Stomach (tissue), 4 donors: ENCODE measurements at regions not wholly inside any gene's neighbourhood (a gene's known extent, or its start where the extent isn't known, plus 50 kb on each side); places are given as distances from the start of the nearest gene placed in this dataset.

ENCODE experiments used
- POLR2A ChIP-seq, 4 donors: fragments of 450-650 bp; IDR thresholded peaks; one replicate each; pipeline ENCODE4 v1.6.1; 2016; ENCODE audit warnings: antibody characterized with exemption in 4 of 4, control low read depth in 2 of 4, mild to moderate bottlenecking in 1 of 4, moderate library complexity in 1 of 4
- POLR2AphosphoS5 ChIP-seq, 3 donors: sonication (generic); formaldehyde crosslinking; IDR thresholded peaks; one replicate each; pipeline ENCODE4 v1.6.1; 2016; ENCODE audit warnings: antibody characterized with exemption in 3 of 3
- TF ChIP-seq, protein P1 (sequence below), 7 experiments: fragments of 450-650 bp in 4 of 7; fragments of 200-600 bp in 3 of 7; sonication (generic) in 3 of 7; IDR thresholded peaks; one replicate each; pipeline ENCODE4 v1.5.1; 2016 to 2019; ENCODE audit warnings: antibody characterized with exemption in 7 of 7, control low read depth in 2 of 7, mild to moderate bottlenecking in 1 of 7

DNA sequence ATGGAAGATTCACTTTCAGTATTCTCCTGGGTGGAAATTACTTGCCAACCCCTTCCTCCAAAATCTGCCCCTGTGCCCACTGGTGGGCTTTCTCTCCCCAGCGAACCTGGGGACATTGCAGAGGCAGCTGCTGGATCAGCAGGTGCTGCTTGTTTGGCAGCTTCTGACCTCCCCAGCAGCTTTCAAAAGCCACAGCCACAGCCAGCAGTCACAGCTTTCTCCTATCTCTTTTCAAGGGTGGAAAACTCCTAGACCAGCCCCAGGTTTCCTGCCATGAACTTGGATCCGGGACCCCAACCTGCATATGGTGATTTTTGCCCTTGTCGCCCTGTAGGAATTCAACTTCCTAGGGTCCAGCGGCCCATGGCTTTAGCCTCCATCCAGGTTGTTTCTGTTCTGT, 330.8 kb downstream of the ADAMTS20 start:
- TF ChIP-seq, protein P1, sequence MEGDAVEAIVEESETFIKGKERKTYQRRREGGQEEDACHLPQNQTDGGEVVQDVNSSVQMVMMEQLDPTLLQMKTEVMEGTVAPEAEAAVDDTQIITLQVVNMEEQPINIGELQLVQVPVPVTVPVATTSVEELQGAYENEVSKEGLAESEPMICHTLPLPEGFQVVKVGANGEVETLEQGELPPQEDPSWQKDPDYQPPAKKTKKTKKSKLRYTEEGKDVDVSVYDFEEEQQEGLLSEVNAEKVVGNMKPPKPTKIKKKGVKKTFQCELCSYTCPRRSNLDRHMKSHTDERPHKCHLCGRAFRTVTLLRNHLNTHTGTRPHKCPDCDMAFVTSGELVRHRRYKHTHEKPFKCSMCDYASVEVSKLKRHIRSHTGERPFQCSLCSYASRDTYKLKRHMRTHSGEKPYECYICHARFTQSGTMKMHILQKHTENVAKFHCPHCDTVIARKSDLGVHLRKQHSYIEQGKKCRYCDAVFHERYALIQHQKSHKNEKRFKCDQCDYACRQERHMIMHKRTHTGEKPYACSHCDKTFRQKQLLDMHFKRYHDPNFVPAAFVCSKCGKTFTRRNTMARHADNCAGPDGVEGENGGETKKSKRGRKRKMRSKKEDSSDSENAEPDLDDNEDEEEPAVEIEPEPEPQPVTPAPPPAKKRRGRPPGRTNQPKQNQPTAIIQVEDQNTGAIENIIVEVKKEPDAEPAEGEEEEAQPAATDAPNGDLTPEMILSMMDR (IDR thresholded peaks at IDR 0.05), result no peak
- TF ChIP-seq POLR2AphosphoS5 (IDR thresholded peaks at IDR 0.05) (no peak), POLR2A (IDR thresholded peaks at IDR 0.05) (no peak)
